GM19468 (cell line): ENCODE measurements at regions not wholly inside any gene's neighbourhood (a gene's known extent, or its start where the extent isn't known, plus 50 kb on each side); places are given as distances from the start of the nearest gene placed in this dataset.

Experiments used
- ATAC-seq: cut with Tn5 transposase; IDR thresholded peaks from one replicate; pipeline ENCODE4 v1.9.1; 2021; ENCODE audit warnings: mild to moderate bottlenecking, moderate library complexity, moderate number of reproducible peaks; ENCODE audit not compliant: unreplicated experiment; ENCODE audit errors: extremely low read depth

DNA sequence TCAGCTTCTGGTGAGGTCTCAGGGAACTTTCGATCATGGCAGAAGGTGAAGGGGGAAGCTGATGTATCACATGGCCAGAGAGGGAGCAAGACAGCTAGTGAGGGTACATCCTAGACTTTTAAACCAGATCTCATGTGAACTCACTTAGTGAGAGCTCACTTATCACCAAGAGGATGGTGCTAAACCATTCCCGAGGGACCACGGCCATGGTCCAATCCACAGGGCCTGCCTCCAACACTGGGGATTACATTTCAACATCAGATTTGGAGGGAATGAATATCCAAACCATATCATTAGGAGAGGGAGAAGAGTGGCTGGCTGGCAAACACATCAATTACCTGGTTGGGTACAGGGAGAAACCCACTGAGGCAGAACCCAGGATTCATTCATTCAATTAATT lies 75.7 kb upstream of the HAAO start:
- ATAC-seq: no peak

DNA sequence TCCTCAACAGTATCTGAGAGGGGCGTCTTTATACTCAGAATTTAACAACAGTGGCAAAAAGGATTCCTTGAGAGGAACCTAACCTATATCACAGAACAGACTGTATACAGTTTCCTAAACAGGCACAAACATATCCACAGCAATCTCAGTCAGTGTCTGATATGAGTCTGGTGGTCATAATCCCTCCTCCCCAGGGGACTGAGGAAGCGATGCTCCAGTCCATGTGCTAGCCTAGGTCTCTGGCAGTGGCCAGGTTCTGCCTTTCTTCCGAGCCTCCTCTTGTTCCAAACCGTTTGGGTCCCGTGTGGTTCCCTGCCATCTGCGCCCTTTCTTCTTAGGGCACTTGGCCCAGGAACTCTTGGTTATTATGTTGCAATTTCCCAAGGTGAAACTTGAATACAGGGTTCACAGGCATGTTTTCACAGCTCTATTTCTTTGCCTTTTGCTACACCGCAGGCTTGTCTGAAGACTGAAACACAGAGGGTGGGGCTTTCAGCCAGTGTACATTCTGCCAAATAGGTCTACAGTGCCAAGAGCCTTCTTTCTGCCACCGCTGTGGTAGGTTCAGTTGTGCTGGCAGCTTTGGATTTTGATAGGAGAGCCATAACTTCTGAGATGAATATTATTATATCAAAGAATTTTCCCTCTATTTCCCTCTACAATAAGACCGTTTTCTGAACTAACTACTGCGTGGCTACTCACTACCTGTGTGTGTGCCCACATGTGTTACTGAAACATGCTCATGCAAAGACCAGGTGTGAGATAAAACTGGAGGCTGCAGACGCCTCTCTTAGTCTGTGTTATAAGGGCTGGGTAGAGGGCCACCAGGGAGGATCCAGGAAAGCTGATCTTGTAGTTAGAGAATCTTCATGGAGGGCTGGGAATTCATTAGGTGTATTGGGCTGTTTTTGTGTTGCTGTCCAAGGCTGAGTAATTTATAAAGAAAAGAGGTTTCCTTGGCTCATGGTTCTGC lies 75.0 kb upstream of the HAAO start:
- no peak for ATAC-seq

DNA sequence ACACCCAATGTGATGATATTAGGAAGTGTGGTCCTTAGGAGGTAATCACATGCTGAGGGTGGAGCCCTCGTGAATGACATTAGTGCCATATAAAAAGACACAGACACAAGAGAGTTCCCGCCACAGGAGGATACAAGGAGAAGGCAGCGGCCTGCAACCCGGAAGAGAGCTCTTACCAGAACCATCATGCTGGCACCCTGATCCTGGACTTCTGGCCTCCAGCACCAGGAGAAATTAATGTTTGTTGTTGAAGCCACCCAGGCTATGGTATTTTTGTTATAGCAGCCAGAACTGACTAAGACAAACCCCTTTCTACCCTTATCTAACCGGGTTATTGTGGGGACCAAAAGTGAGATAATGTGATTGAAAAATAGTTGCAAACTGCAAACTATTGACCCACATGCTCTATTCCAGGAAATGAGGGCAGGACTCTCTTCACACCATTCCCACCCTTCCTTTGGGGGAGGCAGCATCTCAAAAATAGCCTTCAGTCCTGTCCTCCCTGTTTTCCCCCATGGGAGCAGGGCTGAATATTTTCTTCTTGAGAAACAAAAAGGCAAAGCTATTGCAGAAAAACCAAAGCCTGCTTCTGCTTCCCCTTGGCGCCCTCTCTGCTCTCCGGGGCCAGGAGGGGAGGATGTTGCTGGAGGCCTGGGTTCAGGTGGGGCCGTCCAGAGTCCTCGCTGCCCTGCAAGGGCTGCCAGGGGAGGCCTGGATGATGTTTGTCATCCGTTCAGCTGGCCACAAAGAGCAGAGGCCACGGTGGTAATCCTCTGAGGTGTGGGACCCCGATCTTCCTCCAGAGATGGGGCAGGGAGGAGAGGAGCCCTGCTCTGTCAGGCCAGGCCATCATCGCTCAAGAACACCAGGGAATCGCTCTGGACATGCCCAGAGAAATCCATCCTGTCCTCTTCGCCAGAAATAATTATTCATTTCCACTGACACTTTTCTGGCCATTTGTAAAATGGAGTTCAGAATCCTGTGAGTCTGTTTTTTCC lies 73.8 kb upstream of the HAAO start:
- no peak for ATAC-seq

DNA sequence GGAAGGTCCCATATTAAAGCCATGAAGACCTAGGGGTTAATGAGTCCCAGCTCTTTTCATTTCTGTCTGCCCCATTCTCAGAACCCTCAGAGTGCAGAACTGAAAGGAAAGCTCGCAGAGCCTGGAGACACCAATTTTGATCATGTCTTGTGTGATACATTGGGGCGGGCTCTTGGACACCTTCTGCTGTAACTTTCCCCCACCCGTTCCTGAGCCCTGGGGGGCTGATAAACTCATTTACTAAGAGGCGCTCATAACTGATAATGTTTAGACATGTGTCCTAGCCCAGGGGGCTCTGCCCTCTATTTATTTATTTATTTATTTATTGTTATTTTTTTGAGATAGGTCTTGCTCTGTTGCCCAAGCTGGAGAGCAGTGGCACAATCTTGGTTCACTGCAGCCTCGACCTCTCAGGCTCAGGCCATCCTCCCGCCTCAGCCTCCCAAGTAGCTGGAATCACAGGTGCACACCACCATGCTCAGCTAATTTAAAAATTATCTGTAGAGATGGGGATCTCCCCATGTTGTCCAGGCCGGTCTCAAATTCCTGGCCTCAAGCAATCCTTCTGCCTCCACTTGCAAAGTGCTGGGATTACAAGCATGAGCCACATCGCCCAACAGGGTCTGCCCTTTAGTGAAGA lies 72.4 kb upstream of the HAAO start:
- ATAC-seq: no peak

DNA sequence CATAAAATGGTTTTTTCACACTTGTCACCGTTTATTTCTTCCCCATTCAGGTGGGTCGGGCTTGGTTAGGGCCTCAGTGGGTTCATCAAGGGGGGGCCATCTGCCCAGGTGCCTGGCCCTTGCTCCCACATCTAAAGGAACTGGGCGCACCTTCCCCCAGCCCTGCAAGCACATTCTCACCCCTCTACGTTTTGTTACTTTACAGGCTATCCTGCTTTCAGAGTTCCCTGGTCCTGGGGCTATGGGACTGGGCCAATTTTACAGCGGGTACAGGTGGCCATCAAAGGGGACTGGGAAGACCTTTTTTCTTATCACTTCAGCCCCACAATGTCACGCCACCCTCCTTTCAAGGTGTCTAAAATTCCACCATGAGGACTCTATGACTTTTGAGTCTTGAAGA lies 71.8 kb upstream of the HAAO start:
- no peak for ATAC-seq

DNA sequence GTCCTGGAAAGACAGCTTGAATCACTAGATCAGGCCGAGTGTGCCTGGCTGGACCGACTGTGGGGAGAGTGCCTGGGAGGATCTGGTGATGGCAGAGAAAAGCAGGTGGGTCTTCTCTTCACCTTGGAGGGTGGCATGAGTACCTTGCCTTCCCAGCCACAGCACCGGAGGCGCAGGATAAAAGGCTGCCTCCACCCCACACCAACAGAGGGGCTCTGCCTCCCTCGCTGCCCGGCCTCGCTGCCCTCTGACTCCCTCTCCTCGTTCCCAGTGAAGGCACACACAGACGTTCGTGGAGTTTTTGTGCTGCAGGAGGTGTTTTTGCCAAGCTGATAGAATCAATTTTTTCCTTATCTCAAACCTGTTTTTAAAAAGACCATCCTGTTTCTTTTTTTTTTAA lies 71.4 kb upstream of the HAAO start:
- no peak for ATAC-seq

DNA sequence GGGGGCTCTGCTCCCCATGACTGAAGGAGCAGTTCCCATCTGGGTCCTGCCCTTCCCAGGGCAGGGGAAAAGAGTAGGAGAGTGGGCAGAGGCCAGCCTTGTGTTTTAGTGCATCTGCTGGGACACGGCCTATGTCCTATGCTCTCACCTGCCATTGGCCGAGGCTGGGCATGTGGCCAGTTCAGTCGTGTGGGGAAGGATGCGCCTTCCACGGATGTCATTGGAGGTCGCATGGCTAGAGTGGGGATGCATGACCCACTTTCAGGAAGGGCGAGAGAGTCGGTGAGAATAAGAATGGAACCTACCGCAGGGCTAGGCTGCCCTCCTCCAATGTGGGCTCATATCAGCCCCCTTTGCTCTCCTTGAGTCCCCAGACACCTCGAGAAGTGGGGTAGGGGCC lies 70.9 kb upstream of the HAAO start:
- no peak for ATAC-seq

DNA sequence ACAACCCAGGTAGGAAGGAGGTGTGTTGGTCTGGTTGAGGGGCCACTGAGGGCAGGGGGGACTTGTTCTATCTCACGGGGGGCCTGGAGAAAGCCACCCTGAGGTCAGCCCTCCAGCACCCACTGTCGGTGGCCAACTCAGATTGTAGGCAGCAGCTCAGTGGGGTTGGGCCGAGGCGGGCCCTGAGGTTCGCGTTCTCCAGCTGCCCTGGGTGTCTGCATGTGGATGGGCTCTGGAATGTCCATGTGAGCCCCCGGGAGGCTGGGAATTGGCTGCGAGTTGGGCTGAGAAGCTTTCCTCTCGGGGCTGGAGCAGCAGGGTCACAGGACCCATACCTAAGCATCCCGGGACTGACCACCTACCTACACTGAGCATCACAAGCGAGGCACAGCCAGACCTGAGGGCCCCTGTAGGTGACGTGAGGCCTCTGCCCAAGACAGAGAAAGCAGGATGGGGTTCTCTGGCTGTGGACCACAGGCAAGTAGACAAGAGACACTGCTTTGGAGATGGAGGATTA lies 70.3 kb upstream of the HAAO start:
- no peak for ATAC-seq

DNA sequence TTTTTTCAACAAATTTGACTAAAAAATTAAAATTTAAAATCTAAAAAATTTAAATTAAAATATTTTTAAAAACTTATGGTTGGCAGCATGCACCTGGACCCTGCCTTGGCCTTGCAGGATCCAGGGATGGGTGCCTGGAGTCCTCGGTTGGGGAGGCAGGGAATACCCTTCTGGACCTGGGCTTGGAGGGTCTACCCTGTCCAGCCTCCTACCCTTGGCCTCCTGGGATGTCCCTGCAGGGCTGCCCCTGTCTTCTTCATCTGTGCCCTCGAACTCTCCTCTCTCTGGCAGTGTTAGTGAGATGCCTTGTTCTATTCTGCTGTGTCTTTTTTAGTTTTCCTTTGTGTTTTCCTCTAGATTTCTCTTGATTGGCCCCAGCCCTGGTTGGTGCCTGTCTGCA lies 68.9 kb upstream of the HAAO start:
- no peak for ATAC-seq

DNA sequence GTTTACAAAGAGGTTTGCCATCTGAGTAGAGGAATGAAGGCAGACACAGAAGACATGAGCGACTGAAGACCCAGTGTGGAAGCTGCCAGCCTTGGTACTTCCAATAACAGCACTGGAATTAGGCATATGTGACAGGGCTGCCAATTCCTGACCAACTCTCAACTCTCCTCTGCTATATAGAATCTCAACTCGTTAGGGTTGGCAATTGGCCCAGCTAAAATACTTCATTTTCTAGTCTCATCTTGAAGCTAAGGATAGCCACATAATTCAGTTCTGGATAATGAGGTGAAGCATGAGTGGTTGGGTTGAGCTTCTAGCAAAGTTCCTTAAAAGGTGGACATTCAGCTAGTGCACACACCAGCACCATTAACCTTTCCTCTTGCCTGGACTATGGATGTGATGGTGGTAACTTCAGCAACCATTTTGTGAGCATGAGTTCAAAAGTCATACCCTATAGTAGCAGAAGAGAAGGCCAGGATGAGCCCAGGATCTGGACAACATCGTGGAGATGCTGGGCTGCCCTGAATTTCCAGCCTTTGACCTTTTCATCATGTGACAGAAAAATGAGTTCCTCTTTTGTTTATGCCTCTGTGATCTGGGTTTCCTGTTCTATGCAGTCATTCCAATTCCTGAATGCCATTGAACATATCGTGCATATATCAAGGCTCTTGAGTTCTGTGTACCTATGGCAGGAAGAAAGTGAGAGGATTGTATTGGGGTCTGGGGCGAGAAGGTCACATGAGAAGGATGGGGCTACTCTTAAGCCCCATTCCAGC lies 68.1 kb upstream of the HAAO start:
- ATAC-seq: no peak

DNA sequence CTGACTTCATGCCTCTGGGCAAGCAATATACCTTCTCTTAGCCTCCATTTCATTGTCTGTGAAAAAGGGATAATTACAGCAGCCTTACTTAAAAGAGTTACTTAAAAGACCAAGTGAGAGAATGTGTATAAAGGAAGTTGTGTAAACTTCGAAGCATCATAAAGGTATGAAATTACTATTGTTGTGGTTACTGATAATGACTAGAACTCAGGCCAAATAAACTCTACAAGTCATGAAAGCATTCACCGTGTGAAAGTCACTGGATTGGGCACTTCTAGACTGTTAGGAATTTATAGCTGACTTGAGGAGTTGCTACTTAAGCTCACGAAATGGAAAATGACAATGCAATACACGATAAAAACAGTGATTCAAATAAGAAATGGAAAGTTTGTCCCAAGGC lies 67.4 kb upstream of the HAAO start:
- ATAC-seq: no peak

DNA sequence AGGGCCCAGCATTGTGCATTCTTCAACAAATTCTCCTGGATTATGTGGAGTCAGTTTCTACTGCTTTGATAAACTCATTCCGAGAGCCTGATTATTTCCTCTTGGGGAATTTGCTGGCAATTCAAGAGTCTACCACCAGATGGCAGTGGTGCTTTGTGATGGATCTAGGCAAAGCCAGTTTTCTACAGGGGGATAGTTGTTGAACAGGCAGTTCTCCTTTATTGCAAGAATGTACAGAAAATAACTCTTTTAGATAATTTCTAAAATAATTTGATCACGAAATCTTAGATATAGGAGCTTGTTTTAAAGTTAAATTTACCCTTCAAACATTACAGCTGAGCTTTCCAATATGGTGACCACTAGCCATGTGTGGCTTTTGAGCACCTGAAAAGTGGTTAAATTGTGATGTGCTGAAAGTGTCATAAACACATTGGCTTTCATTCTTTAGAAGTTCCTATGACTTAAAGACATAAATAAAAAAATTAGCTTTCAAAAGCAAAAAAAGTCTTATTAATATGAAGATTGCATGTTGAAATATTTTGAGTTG lies 66.7 kb upstream of the HAAO start:
- ATAC-seq: no peak

DNA sequence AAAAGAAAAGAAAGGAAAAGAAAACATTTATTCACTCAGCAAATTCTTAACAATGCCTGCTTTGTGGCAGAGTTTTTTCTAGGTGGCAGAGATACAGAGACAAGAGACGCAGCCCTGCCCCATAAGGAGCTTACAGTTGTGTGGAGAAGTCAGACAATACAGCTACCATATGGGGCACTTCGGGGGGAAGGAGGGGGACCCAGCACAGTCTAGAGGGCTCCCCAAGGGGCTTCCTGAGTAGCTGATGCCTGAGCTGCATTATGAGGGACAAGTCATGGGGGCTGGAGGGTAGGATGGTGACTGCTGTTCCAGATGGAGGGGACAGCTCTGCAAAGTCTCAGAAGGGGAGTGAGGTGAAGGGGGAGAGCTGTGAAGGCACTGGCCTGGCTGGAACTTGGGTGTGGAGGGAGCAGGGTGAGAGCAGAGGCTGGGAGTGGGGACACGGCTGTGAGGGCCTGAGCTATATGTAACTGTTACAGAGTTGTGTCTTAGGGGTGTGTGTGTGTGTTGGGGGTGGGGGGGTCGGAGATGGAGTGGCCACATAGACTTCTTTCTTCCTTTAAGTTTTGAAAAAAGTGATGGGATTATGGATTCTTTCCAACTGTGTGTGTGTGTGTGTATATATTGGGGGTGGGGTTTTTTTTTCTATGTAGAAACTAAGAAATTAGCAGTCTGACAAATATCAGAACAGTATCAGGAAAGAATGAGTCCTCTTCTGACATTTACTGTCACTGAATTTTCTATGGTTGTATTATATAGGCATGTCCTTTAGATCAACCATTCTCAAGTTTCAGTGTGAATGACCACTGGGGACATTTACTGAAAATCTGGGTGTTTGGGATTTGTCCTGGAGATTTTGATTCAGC lies 66.0 kb upstream of the HAAO start:
- ATAC-seq: no peak

DNA sequence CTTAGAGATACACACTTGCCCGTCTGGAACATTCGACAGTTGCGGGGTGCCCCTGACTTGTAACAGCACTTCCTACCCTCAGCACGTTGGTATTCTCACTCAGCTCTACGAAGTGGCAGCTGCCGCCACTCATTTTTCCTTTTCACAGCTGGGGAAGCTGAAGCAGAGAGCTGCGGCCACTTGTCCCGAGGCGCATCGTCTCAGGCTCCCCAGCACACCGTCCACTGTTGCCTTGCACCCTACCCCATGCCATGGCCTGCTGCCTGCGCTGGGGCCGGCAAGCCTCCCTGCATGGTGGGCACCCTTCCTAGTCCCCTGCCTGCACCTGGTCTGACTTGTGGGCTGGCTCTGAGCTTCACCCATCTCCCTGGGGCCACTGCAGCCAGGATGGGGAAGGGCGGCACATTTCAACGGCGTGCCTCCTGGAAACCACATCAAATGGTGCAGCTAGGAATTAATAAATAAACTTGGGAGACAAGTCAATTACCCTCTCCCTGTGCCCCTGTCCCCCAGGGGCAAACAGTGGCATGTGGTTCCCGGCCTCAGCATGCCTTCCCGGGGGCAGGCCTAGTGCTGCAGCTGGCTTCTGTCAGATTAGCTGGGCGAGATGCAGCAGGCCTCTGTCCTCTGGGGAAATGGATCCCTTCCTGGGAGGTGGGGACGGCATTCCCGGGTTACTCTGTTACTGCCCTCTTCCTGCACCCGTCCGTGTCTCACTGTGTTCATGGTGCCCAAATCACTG lies 64.7 kb upstream of the HAAO start:
- no peak for ATAC-seq

DNA sequence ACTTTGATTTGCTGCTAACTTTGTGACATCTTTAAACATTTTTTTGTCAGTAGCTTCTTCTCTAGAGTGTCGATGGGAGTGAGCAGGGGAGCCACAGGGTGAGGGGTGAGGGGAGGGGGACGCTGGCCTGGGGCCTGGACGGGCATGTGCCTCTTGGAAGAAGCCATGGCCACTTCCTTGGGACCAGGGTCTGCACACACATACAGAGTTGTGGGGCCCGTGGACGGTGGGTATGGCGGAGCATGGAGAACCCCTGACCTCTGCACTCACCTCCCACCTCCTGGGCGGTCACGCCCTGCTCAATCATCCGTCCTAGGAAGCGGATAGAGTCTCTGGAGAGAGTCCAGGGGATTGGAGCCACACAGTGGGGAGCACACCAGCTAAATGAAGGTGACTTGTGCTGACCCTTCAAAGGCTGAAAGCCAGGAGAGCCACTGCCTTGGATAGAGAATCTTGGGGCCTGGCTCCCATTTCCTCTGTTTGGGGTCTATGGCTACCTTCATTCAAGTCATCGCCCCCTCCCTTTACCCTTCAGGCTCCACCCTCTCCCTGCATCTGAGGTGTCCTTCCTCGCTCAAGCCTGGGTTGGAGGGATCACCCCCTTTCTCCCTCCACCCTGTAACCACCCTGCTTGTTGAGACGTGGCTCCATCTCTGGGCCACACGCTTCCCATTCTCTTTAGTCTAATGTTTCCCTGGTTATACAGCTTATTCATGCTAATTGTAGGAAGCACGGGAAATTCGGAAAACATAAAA lies 63.9 kb upstream of the HAAO start:
- no peak for ATAC-seq

DNA sequence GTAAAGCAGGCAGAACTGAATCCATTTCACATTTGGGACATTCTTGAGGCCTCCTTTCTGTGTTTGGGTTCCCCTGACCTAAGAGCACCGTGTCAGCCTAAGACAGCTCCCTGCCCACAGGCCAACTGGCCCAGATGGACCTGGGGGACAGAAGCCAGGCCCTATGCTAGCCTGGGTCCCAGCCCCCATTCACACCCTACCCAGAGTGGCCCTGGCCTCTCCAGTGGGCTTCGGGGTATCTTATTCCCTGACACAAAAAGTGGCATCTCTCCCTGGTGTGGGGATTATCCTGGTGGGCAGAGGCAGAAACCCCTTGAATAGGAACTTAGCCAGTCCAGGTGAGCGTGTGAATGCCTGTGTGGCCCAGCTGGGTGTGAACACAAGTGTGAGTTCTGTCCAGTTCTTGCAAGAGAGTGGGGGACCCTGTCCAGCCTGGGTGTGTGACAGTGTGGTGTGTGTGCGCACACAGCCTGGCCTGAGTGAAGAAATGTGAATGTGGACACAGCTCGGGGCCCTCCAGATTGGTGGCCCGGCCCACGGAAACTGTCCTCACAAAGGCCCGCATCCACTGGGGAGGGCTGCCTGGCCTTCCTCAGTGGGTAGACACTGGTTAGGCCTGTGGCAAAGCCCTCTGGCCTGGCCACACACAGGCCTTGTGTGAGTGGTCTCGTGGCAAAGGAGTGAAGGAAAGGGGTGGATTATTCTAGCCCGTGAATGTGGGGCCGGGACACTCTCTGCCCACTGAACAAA lies 63.0 kb upstream of the HAAO start:
- no peak for ATAC-seq
